Esophagus mucosa (tissue), 1 donor: ENCODE measurements at regions not wholly inside any gene's neighbourhood (a gene's known extent, or its start where the extent isn't known, plus 50 kb on each side); places are given as distances from the start of the nearest gene placed in this dataset.
A peak's percentile ranks its signal among the peaks of the same experiment; 100 is the strongest.

Source experiments
- ATAC-seq: fragments of 200-7000 bp; cut with Tn5 transposase; one replicate; pipeline ENCODE4 v1.9.1; 2020
- donor health status: DM: yes; HTN: yes; CAD: no.

GRCh38 chr4:112852601-112853000 lies 196.9 kb upstream of the ANK2 start:
- no peak for ATAC-seq

GRCh38 chr4:112853662-112854256 lies 195.7 kb upstream of the ANK2 start:
- ATAC-seq = no peak

GRCh38 chr4:112854420-112854819 lies 195.0 kb upstream of the ANK2 start:
- peak; percentile 68 for ATAC-seq

GRCh38 chr4:112855058-112855457 lies 194.4 kb upstream of the ANK2 start:
- ATAC-seq = no peak

DNA sequence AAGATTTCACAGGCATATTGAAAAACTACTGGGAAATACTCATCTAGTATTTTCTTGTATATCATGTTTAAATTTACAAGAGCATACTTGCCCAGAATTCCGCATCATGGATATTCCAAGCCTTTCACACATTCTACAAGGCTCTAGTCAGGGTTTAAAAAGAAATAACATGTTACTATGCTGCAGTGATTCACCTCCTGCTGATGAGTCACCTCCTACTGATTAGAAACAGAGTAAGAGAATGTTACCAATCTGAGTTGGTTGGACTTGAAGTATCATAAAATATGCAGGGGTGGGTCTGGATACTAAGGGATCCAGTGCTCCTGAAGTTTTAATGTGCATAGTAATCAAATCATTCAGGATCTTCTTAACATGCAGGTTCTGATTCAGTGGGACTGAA lies 192.0 kb upstream of the ANK2 start:
- ATAC-seq = peak; percentile 96

GRCh38 chr4:112858751-112859150 lies 190.7 kb upstream of the ANK2 start:
- no peak for ATAC-seq

DNA sequence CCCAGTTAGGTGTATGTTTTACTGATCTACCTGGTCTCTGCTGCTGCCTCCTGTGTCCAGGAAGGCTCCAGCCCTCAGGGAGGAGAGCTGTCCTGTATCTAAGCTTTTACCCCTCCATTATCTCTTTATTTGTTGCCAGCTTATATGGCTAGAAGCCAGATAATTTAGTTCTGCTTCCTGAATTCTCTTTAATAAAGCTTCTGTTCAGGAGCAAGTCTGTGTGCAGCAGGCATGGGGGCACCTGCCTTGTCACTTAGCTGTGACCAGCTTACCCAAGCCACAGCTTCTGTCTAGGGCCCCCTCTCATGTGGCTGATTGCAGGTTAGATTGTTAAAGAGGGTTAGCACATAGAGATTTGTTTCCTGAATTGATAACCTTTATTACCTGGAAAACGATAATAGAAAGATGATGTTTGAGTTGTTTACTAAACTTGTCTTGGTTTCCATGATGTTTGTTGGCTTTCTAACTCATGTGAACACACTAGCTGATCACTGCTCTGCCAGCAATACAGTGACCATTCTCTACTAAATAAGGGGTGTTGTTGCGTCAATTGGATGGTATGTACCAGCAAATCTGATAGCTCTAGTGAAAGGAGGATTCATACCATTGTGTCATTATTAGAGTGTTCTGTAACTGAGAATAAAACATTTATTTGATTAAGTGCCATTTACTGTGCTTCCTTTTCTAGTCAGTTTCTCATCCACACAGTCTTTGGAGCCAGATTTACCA lies 189.8 kb upstream of the ANK2 start:
- ATAC-seq = no peak

GRCh38 chr4:112860830-112861690 lies 188.4 kb upstream of the ANK2 start:
- no peak for ATAC-seq

- no peak for ATAC-seq
Observed at GRCh38 chr4:112861691-112862674, 187.5 kb upstream of the ANK2 start.

GRCh38 chr4:112865443-112865842 lies 184.0 kb upstream of the ANK2 start:
- ATAC-seq = no peak

GRCh38 chr4:112876316-112876715 lies 173.1 kb upstream of the ANK2 start:
- ATAC-seq = no peak

DNA sequence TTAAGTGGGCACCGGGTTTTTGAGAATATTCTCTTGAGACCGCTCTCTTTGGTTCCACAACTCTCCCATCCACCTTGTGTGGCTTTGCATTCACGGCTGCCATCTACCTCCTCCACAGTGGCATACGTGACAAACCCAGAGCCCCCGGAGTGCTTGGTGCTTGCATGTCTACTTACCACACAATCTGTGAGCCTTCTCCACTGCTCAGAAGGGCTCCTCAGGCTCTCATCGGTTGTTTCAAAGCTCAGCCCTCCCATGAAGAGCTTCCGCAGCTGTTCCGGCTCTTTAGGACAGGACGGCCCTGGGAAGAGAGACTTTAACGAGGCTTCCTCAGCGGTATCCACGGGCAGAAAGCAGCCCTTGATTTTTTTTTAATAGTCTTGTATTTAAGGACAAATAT lies 167.6 kb upstream of the ANK2 start:
- ATAC-seq = no peak

GRCh38 chr4:112882286-112882685 lies 167.2 kb upstream of the ANK2 start:
- ATAC-seq = no peak

- ATAC-seq = no peak
Observed at GRCh38 chr4:112884406-112884805, 165.0 kb upstream of the ANK2 start.

DNA sequence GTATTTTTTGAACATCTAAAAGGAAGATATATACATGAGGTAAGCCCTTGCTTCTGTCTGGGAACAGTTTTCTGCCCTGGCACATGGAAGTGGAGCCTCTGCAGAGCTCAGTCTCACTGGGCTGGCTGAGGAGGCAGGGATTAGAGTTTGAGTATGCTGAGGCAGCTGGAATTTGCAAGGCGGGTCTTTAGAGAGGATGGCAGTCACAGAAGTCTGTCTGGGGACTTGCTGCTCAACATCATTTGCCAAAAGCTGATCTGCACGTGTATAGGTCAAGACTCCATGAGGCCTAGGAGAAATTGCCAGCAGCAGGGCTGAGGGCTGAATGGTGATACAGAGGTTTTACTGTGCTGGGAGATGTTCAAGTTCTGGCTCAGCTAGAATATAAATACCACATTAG lies 163.6 kb upstream of the ANK2 start:
- ATAC-seq = no peak

- ATAC-seq = no peak
Observed at GRCh38 chr4:112888622-112889021, 160.8 kb upstream of the ANK2 start.

DNA sequence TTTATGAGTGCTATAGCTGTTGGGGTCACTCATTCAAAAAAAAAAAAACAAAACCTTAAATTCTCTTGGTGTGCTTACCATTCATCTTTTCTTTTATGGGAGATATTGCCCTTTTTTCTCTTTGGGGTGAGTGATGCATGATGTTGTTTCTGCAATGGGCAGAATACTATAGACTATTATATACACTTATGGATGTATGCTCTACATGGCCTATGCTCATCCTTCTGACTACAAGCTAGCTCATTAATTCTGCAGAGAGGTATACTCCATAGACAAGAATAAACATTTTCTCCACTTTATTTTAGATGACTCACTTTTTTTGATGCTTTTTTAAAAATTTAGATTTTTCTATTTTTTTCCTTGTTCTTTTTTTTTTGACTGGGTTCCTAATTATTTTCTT lies 160.3 kb upstream of the ANK2 start:
- no peak for ATAC-seq

- no peak for ATAC-seq
Observed at GRCh38 chr4:112889619-112890527, 159.6 kb upstream of the ANK2 start.

- ATAC-seq = no peak
Observed at GRCh38 chr4:112894480-112894879, 155.0 kb upstream of the ANK2 start.

GRCh38 chr4:112894951-112895350 lies 154.5 kb upstream of the ANK2 start:
- no peak for ATAC-seq
